Fibroblast of villous mesenchyme (primary cell): ENCODE measurements at regions not wholly inside any gene's neighbourhood (a gene's known extent, or its start where the extent isn't known, plus 50 kb on each side); places are given as distances from the start of the nearest gene placed in this dataset.

Source experiments
- DNase-seq: peaks from one replicate; pipeline ENCODE4 v3.0.0-alpha.2; 2010; ENCODE audit warnings: low read depth
- H3K4me3 ChIP-seq: 2 replicates; pipeline ENCODE4 v1.5.1; 2011; ENCODE audit warnings: low read depth, mild to moderate bottlenecking, low read length
- CTCF ChIP-seq: IDR thresholded peaks from 2 replicates; pipeline ENCODE4 v1.5.1; 2012; ENCODE audit warnings: low read depth, mild to moderate bottlenecking, low read length; ENCODE audit not compliant: insufficient read depth

- no peak overlapping the region for H3K4me3 ChIP-seq
- no peak for TF ChIP-seq CTCF
- no peak for DNase-seq
Measured at GRCh38 chr9:30382271-30382670, 2002.2 kb upstream of the ACO1 start.

- DNase-seq = no peak
- TF ChIP-seq CTCF = no peak
- H3K4me3 ChIP-seq = no peak overlapping the region
Measured at GRCh38 chr9:30410273-30410672, 1974.2 kb upstream of the ACO1 start.

- DNase-seq = no peak
- TF ChIP-seq CTCF = no peak
- H3K4me3 ChIP-seq = no peak overlapping the region
Measured at GRCh38 chr9:30411571-30411970, 1972.9 kb upstream of the ACO1 start.

- H3K4me3 ChIP-seq = no peak overlapping the region
- TF ChIP-seq CTCF = no peak
- no peak for DNase-seq
Measured at GRCh38 chr9:30459156-30459555, 1925.3 kb upstream of the ACO1 start.

- TF ChIP-seq CTCF = no peak
- H3K4me3 ChIP-seq = no peak overlapping the region
- DNase-seq = no peak
Measured at GRCh38 chr9:30476826-30477225, 1907.6 kb upstream of the ACO1 start.

GRCh38 chr9:30478684-30479083 lies 1905.8 kb upstream of the ACO1 start:
- no peak overlapping the region for H3K4me3 ChIP-seq
- no peak for TF ChIP-seq CTCF
- DNase-seq = no peak

GRCh38 chr9:30482499-30482898 lies 1901.9 kb upstream of the ACO1 start:
- no peak overlapping the region for H3K4me3 ChIP-seq
- no peak for DNase-seq
- no peak for TF ChIP-seq CTCF
